NCI-H1930 (cell line): ENCODE measurements at regions not wholly inside any gene's neighbourhood (a gene's known extent, or its start where the extent isn't known, plus 50 kb on each side); places are given as distances from the start of the nearest gene placed in this dataset.
"Not testable (repeated sequence)": the region's sequence is repeated elsewhere in the genome, so short reads cannot be mapped to it uniquely, and the experiment has no call there.

Experiments used
- DNase-seq, 2 experiments: peaks; one replicate each; lab custom pipeline; 2025; lab: John Stamatoyannopoulos, UW

DNA sequence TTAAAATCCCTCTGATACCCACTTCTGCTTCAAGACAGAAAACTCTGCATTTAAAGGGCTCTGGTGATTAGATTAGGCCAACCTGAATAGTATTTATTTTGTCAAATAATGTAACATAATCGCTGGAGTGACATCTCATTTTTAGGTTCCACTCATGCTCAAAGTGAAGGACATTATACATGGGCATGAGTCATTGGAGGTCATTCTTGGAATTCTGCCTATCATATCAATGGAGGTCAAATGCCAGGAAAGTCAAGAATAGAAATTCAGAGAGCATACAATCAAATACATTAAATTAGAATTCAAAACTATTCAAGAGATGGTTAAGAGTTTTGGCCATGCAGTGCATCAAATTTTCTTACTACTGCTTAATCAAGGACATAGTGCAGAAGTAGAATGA lies 50.8 kb upstream of the PRSS1 start:
- no peak for DNase-seq

- DNase-seq = no peak
Measured at GRCh38 chr7:142697270-142697669, 52.0 kb upstream of the PRSS1 start.

DNA sequence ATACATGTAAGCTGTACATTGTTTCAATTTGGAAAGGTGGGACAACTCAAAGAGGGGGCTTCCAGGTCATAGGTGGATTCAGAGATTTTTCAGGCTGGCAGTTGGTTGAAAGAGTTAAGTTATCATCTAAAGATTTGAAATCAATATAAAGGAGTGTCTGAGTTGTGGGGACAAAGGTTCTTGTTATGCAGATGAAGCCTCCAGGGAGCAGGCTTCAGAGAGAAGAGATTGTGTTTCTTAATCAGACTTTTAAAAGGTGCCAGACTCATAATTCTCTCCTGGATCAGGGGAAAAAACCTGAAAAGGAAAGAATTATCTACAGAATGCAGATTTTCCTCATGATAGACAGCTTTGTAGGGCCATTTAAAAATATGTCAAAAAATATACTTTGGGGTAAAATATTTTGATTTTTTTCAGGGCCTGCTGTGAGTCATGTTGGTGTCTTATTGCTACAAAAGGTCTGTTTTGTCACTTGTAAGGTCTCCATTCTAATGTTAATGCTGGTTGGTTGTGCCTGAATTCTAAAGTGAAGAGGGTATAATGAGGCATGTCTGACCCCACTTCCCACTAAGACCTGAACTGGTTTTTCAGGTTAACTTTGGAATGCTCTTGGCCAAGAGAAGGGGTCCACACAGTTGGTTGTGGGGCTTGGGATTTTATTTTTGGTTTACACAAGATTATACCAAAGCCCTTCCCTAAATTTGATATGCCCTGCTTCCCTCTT lies 52.7 kb upstream of the PRSS1 start:
- DNase-seq = no peak

GRCh38 chr7:142693911-142694310 lies 55.4 kb upstream of the PRSS1 start:
- no peak for DNase-seq

DNA sequence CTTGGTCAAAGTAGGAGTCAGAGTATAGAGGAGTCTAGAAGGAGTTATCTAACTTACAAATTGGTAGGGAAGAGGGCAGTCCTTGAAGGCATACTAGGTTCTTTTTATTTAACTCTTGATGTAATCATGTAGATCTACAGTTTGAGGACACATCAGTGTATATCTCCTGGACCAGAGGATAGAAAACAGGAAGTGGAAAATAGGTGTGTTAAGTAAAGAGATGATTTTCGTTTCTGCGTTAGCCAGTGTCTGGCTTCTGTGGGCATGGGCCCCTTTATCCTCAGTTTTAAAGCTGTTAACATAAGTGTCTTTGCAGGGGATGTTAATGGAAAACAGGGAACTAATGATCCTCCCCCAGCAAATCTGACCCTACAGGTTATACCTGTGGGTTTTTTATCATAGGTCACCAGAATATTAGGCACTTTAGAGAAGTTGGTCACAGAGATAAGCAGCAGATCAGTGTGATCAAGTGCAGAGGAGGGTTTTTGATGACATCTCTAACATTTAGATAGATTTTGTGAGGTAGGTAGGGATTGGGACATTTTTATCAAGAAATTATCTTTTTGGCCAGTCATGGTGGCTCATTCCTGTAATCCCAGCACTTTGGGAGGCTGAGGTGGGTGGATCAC lies 58.6 kb upstream of the PRSS1 start:
- DNase-seq = no peak

DNA sequence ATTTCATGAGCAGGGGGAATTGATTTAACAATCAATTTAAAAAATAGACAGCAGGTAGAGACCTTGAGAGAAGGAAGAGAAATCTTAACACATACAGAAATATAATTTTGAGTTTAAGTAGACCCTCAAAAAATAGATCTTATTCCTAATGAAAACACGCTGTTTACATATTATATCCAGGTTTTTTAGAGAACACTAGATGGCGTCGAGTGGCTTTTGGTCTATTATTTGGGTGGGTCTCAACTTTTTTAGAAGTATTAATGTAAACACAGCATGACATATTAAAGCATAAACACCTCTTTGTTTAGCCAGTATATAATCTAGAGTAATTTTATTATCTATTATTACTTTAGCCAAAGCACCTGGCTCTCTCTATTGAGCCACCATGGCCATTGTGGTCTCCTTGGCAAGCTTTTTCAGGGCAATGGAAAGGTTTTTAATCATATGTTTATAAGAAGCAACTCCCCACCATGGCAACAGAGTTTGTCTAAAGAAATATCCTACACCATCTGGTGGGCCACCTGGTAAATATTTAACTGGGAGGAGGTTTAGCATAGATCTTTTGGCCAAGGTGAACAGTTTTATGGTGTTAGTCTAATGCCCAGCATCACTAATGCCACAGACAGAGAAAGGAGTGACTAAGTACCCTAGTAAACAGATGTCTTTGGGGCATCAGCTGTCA lies 59.7 kb upstream of the PRSS1 start:
- peak; percentile 7 to 44 for DNase-seq

- no peak for DNase-seq
Measured at GRCh38 chr7:142685877-142686508, 63.3 kb upstream of the PRSS1 start.

DNA sequence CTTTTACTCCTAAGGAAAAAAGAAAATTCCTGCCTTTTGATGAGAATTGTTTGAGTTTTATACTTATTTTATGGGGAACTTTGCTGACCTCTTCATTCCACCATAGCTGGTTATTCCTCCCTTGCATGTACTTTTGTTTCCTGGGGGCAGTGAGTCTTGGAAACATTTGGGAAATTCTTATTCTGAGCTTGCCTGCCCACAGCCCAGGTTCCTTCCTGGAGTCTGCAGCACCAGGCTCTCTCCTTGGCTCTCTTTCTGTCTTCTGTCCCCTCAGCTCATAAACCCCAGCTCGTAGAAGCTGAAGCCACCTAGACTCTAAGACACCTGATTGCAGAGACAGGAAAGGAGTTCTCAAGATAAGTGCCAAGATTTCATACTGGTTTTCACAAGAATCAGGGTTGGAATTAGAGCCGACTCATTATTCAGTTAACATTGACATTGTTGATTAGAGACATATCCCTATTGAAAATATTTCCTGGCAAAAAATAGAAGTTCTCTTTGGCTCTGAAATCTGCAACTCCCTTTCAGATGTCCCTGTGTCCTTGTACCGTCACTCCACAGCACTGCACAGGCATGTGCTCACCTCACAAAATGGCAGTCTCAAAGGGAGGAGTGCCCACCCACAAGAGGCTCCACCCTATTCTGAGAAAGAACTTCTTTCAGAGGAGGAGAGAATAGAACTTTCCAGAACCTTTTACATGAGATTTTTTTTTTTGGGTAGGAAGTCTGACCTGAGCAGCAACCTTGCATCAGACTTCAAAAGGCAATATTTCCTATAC lies 67.8 kb upstream of the PRSS1 start:
- DNase-seq = no peak

GRCh38 chr7:142671506-142671905 lies 77.8 kb upstream of the PRSS1 start:
- DNase-seq = no peak

DNA sequence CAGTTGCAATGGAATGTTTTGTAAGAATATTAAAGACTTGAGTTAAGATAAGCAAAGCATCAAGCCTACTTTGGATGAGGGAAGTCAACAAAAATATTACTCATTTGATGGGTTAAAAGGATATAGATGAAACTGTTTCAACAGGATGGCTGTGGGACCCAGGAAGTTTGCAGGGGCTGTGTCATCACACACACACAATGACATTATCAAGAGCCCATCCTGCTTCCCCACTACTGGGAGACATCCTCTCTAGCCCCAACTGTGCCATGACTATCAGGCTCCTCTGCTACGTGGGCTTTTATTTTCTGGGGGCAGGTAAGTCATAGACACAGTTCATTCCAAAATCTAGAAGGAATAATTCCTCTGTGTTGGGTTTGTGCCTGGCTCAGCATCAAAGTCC lies 78.8 kb upstream of the PRSS1 start:
- no peak for DNase-seq

GRCh38 chr7:142669074-142669654 lies 80.1 kb upstream of the PRSS1 start:
- no peak for DNase-seq

DNA sequence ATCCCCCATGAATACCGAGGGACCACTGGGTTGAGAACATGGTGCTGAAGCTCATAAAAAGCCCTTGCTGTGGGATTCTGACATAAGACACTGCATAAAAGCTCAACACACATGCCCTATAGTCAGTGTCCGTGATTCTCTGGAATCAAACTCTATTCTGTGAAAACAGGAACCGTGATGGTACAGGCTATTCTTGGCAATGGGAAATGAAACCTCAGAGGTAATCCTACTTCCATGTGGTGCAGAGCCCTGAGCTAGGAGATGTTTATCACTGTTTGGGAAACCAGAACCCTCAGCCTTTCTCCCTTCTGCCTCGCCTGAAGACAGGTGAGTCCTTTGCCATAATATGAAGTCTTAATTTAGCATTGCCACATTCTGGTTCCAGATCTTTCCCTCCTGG lies 80.8 kb upstream of the PRSS1 start:
- DNase-seq = no peak

GRCh38 chr7:142657376-142657775 lies 91.9 kb upstream of the PRSS1 start:
- no peak for DNase-seq

DNA sequence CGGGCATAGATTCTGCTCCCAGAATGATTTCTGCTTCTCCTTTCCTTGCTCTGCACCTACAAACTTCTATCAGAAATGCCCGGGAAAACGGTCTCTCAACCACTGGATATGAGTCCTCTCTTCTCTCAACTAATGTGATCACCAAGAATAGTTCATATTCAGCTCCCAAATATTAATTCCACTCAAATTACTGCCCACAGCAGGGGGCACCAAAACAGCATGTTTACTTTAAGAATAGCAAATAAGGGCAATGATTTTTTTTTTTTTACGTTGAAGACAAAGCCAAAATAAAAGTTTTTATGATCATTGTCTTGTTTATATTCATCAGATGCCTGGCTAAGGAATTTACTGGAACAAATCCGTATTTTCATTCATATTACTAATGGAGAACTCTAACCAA lies 94.9 kb upstream of the PRSS1 start:
- DNase-seq = no peak

- DNase-seq = no peak
Measured at GRCh38 chr7:142647749-142648148, 101.5 kb upstream of the PRSS1 start.

DNA sequence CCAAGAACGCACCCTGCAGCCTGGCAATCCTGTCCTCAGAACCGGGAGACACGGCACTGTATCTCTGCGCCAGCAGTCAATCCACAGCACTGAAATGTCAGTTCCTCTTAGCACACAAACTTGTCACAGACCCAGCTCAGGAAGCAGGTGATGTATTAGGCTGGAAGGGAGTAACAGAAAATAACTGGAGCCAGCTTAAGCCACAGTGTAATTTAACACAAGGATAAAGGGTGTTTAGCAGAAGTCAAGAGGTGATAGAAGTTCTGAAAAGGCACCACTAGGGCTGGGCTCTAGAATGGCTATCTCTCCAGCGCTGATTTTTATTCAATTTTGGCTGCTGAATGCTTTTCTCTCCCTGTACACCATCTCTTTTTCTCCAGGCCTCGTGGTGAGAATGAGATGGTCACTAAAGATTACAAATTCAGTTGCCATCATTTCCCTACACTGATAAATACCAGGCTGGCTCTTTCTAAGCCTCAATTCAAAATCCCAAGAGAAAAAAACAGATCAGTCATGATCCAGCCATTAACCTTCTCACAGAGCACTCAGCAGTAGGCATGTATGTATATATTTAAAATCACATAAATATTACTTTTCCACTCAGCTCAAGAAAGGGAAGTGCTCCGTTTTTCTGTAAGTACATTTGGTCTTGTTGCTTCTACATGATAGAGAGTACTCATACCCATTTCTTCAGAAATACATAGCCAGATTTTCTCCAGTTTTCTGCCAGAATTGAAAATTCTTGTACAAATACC lies 102.7 kb upstream of the PRSS1 start:
- DNase-seq = no peak

- DNase-seq = no peak
Measured at GRCh38 chr7:142645777-142646176, 103.5 kb upstream of the PRSS1 start.

DNA sequence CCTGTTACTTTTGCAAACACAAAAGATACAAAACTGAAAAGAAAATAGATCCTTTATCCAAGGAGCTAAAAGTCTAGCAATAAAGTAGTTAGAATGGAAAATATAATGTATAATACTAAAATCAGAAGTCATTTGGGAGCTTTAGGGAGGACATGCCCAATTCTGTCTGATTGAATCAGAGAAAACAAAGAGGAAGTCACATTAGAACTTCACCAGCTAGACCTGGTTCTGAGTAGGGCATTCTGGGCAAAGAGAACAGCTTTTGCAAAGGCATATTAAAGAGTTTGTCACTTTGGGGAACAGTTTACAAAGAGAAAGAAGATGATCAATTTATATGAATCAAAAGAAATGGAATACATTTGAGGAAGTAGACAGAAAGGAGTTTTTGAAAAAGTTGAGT lies 107.0 kb upstream of the PRSS1 start:
- no peak for DNase-seq

DNA sequence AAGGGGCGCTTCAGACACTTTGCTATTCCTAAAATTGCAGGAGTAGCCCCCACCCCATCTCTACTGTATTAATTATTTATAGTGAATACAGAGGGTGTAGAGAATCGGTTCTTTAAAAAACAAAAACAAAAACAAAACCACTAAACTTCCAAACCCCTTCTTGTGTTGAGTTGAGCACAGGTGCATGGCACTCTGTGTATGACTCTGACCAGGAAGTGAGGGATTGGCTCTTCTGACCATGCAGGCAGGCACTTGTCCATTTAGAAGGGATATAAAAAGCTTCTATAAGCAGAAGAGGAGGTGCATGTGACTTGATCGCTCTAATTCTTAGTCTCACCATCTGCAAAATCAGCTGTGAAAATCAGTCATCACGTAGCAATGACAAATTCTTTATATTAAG lies 108.0 kb upstream of the PRSS1 start:
- not testable (repeated sequence) for DNase-seq

- DNase-seq = no peak
Measured at GRCh38 chr7:142638581-142638980, 110.7 kb upstream of the PRSS1 start.

DNA sequence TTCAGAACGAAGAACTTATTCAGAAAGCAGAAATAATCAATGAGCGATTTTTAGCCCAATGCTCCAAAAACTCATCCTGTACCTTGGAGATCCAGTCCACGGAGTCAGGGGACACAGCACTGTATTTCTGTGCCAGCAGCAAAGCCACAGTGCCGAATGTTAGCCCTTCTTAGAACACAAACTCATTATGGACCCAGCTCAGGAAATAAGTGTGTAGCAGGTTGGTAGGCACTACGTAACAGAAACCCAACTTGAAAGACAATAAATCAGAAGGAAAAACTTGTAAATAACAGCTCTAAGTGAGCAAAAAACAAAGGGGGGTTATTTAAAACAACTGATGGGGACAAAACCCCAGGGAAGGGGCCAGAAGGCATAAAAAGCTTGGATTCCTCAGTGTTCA lies 112.0 kb upstream of the PRSS1 start:
- no peak for DNase-seq
